ENCODE measurements at regions not wholly inside any gene's neighbourhood (a gene's known extent, or its start where the extent isn't known, plus 50 kb on each side); places are given as distances from the start of the nearest gene placed in this dataset.

- 100% methylated on average over 1 of the region's 1 CpG for WGBS (ENCODE audit: insufficient coverage)
- intact Hi-C loops (cut with micrococcal nuclease), result no loop called here
- no peak for TF ChIP-seq CTCF (IDR thresholded peaks at IDR 0.05)
- Histone ChIP-seq H3K4me1 (ENCODE audit: control insufficient read depth in 1 of 2, insufficient read depth in 2 of 2, low read length in 2 of 2) (peaks cover under 1 to 3% of the 10 kb centered on the region in 2 donors), H3K36me3 (replicated peaks in 1 of 2; ENCODE audit: control insufficient read depth in 1 of 2, insufficient read depth in 2 of 2, low read length in 2 of 2) (no peaks in the 10 kb centered on the region), H3K4me3 (replicated peaks in 1 of 3; ENCODE audit: low read depth in 2 of 3, low read length in 3 of 3) (no peak overlapping the region), H3K4me2 (replicated peaks; ENCODE audit: extremely low read depth, low read length, poor library complexity, severe bottlenecking) (no peak overlapping the region), H3K27ac (ENCODE audit: low read depth in 1 of 2, low read length in 2 of 2) (no peak overlapping the region), H3K9ac (ENCODE audit: insufficient read depth, low read length, poor library complexity, severe bottlenecking) (no peak overlapping the region), H3K79me2 (ENCODE audit: insufficient read depth, low read length) (no peaks in the 10 kb centered on the region), H4K20me1 (ENCODE audit: insufficient read depth, low read length) (no peaks in the 10 kb centered on the region), H3K27me3 (ENCODE audit: control insufficient read depth in 2 of 2, insufficient read depth in 2 of 2, low read length in 2 of 2) (peaks cover 0 to 2% of the 10 kb centered on the region in 2 donors), H3K9me3 (replicated peaks in 1 of 2; ENCODE audit: control insufficient read depth in 1 of 2, insufficient read depth in 1 of 2, low read length in 2 of 2) (no peaks in the 10 kb centered on the region), H2AFZ (ENCODE audit: insufficient read depth, low read depth, low read length, poor library complexity, severe bottlenecking) (no peak overlapping the region)
- Mint-ChIP-seq H3K27me3 (ENCODE audit: low read depth in 3 of 3) (peaks cover 0 to 15% (median 3%) of the 10 kb centered on the region in 3 donors), H3K4me3 (no peak overlapping the region), H3K27ac (no peak overlapping the region), H3K36me3 (no peaks in the 10 kb centered on the region), H3K9me3 (peaks cover 0 to 3% (median 0%) of the 10 kb centered on the region in 7 donors), H3K4me1 (peaks cover 3% of the 10 kb centered on the region)
- DNase-seq, result no peak
Observed at GRCh38 chr15:47968593-47968992, 152.2 kb upstream of the SLC24A5 start.

- H3K36me3 ChIP-seq (replicated peaks in 1 of 2; ENCODE audit: control insufficient read depth in 1 of 2, insufficient read depth in 2 of 2, low read length in 2 of 2), result no peaks in the 10 kb centered on the region
- TF ChIP-seq CTCF (IDR thresholded peaks at IDR 0.05), result no peak
- peaks cover 0 to 3% (median 0%) of the 10 kb centered on the region in 7 donors for H3K9me3 Mint-ChIP-seq
- H2AFZ ChIP-seq (ENCODE audit: insufficient read depth, low read depth, low read length, poor library complexity, severe bottlenecking), result no peak overlapping the region
- no peaks in the 10 kb centered on the region for H3K79me2 ChIP-seq (ENCODE audit: insufficient read depth, low read length)
- H3K4me3 ChIP-seq (replicated peaks in 1 of 3; ENCODE audit: low read depth in 2 of 3, low read length in 3 of 3), result no peak overlapping the region
- no peaks in the 10 kb centered on the region for H3K9me3 ChIP-seq (replicated peaks in 1 of 2; ENCODE audit: control insufficient read depth in 1 of 2, insufficient read depth in 1 of 2, low read length in 2 of 2)
- H4K20me1 ChIP-seq (ENCODE audit: insufficient read depth, low read length), result no peaks in the 10 kb centered on the region
- no peaks in the 10 kb centered on the region for H3K36me3 Mint-ChIP-seq
- no peak overlapping the region for H3K4me3 Mint-ChIP-seq
- no peaks in the 10 kb centered on the region for H3K4me1 ChIP-seq (ENCODE audit: control insufficient read depth in 1 of 2, insufficient read depth in 2 of 2, low read length in 2 of 2)
- no peak overlapping the region for H3K4me2 ChIP-seq (replicated peaks; ENCODE audit: extremely low read depth, low read length, poor library complexity, severe bottlenecking)
- no peak overlapping the region for H3K27ac ChIP-seq (ENCODE audit: low read depth in 1 of 2, low read length in 2 of 2)
- no peak for DNase-seq
- WGBS (ENCODE audit: insufficient coverage), result 100% methylated on average over 3 of the region's 4 CpGs
- no peaks in the 10 kb centered on the region for H3K4me1 Mint-ChIP-seq
- intact Hi-C loops (cut with micrococcal nuclease), result no loop called here
- no peaks in the 10 kb centered on the region for H3K27me3 ChIP-seq (ENCODE audit: control insufficient read depth in 2 of 2, insufficient read depth in 2 of 2, low read length in 2 of 2)
- no peak overlapping the region for H3K9ac ChIP-seq (ENCODE audit: insufficient read depth, low read length, poor library complexity, severe bottlenecking)
- H3K27ac Mint-ChIP-seq, result no peak overlapping the region
- H3K27me3 Mint-ChIP-seq (ENCODE audit: low read depth in 3 of 3), result peaks cover 0 to 10% (median 4%) of the 10 kb centered on the region in 3 donors
Observed at GRCh38 chr15:47971637-47972036, 149.2 kb upstream of the SLC24A5 start.

All from CD14-positive monocyte (primary cell).